GM12872 (cell line): ENCODE measurements at regions not wholly inside any gene's neighbourhood (a gene's known extent, or its start where the extent isn't known, plus 50 kb on each side); places are given as distances from the start of the nearest gene placed in this dataset.

ENCODE experiments used
- CTCF ChIP-seq: IDR thresholded peaks from 3 replicates; pipeline ENCODE4 v1.5.1; 2011; ENCODE audit warnings: low read depth, mild to moderate bottlenecking, low read length, moderate library complexity; ENCODE audit not compliant: insufficient read depth

GRCh38 chr3:56975567-56975966 is 84.9 kb upstream of the SPATA12 start:
- TF ChIP-seq CTCF = no peak

- no peak for TF ChIP-seq CTCF
Measured at GRCh38 chr3:56974247-56974930, 86.1 kb upstream of the SPATA12 start.

GRCh38 chr3:56971816-56972215 is 88.6 kb upstream of the SPATA12 start:
- TF ChIP-seq CTCF = no peak

GRCh38 chr3:56971261-56971660 is 89.2 kb upstream of the SPATA12 start:
- TF ChIP-seq CTCF = no peak

- TF ChIP-seq CTCF = no peak
Measured at GRCh38 chr3:56970461-56970879, 90.0 kb upstream of the SPATA12 start.

- no peak for TF ChIP-seq CTCF
Measured at GRCh38 chr3:56969851-56970250, 90.6 kb upstream of the SPATA12 start.

GRCh38 chr3:56966509-56966908 is 94.0 kb upstream of the SPATA12 start:
- no peak for TF ChIP-seq CTCF
